GM18870 (cell line): ENCODE measurements at regions not wholly inside any gene's neighbourhood (a gene's known extent, or its start where the extent isn't known, plus 50 kb on each side); places are given as distances from the start of the nearest gene placed in this dataset.
A peak's percentile ranks its signal among the peaks of the same experiment; 100 is the strongest.

Experiments
- ATAC-seq: cut with Tn5 transposase; IDR thresholded peaks from one replicate; pipeline ENCODE4 v1.9.1; 2021; ENCODE audit warnings: moderate library complexity; ENCODE audit not compliant: unreplicated experiment

DNA sequence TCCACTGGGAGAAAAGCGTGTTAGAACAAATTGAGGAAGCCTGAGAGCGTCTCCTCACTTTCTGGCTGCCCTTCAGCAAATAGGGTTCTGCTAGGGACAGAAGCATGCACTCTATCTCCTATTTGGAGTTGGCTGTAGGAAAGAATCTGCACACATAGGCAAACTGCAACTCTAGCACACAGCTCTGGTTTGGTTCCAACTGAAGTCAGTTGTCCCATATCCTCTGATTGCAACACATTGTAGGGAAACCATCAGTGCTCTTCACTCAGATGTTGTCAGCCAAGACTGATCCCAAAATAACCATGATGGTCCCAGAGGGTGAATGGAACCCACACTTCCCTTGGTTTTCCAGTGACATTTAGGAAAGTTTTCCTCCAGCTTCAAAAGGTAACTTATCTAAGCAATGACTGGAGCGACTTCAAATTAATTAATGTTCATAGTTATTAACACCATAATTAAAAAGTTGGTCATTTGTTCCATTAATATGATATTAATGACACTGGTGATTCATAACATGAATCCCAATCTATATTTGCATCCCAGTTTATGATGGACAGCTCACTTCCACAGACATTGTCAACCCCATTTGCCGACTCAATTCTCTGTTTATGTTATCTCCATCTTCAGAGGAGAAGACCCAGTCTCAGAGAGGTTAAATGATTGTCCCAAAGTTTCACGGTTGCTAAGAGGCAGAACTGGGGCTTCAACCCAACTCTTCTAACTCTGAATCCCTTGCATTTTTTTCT, 136.7 kb upstream of the ZNF462 start:
- ATAC-seq, result no peak

- no peak for ATAC-seq
These were observed 135.0 kb upstream of the ZNF462 start for GRCh38 chr9:106727969-106728368.

- ATAC-seq, result no peak
These were observed 134.1 kb upstream of the ZNF462 start for GRCh38 chr9:106728860-106729259.

- ATAC-seq, result no peak
These were observed 131.1 kb upstream of the ZNF462 start for GRCh38 chr9:106731910-106732309.

- ATAC-seq, result no peak
These were observed 129.1 kb upstream of the ZNF462 start for GRCh38 chr9:106733828-106734380.

GRCh38 chr9:106737516-106737915, 125.5 kb upstream of the ZNF462 start:
- no peak for ATAC-seq

GRCh38 chr9:106738109-106738508, 124.9 kb upstream of the ZNF462 start:
- no peak for ATAC-seq

- ATAC-seq, result no peak
These were observed 117.5 kb upstream of the ZNF462 start for GRCh38 chr9:106745457-106745856.

DNA sequence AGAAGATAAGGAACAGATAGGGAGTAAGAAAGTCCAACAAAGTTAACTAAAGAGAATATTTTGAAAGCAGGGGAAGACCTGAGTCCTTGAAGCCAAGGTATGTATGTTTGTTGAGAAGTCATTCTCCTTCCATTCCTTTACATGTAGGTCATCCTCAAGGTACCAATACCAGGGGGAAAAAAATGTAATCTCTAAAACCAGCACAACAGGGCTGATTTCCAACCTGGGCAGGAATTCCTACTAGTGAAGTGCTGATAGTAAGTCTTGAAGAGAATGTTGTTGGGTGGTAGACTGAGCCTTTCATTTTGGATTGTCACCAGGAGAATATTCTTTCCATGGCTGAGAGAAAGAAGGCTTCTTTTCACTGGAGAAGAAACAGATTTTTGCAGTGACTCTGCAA, 117.1 kb upstream of the ZNF462 start:
- no peak for ATAC-seq

GRCh38 chr9:106751681-106752080, 111.3 kb upstream of the ZNF462 start:
- ATAC-seq, result no peak

- peak; percentile 3 for ATAC-seq
These were observed 110.4 kb upstream of the ZNF462 start for GRCh38 chr9:106752581-106752980.

GRCh38 chr9:106753155-106753671, 109.8 kb upstream of the ZNF462 start:
- peak; percentile 93 for ATAC-seq

- no peak for ATAC-seq
These were observed 107.2 kb upstream of the ZNF462 start for GRCh38 chr9:106755736-106756135.

DNA sequence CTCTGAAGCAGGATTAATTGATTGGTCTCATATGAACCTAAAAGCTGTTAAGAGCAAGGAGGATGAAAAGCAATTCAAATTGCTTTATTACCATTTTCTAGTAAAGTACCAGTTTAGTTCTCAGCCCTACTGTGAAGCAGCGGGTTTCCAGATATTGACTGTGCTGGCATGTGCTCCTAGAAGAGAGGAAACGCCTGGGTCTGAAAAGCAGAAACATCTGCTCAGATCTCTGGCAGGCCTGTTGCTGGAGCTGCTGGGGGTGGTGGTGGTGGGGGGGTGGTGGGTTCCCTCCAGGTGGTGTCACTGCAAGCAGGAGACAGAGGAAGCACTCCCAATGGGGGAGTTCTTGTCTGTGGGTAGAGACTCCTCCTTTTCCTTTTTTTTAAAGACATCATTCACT, 105.5 kb upstream of the ZNF462 start:
- ATAC-seq, result no peak

DNA sequence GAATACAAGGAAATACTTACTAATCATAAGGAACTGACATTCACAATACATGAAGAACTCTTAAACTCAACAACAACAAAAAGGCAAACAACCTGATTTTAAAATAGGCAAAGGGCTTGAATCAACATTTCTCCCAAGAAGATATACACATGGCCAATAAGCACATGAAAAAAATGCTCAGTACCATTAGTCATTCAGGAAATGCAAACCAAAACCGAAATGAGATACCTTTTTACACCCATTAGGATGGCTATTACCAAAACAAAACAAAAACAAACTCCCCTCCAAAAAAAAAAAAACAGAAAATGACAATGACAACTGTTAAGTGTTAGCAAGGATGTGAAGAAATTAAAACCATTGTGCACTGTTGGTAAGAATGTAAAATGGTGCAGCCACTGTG, 104.1 kb upstream of the ZNF462 start:
- peak; percentile 98 for ATAC-seq

- no peak for ATAC-seq
These were observed 101.5 kb upstream of the ZNF462 start for GRCh38 chr9:106761493-106761892.

DNA sequence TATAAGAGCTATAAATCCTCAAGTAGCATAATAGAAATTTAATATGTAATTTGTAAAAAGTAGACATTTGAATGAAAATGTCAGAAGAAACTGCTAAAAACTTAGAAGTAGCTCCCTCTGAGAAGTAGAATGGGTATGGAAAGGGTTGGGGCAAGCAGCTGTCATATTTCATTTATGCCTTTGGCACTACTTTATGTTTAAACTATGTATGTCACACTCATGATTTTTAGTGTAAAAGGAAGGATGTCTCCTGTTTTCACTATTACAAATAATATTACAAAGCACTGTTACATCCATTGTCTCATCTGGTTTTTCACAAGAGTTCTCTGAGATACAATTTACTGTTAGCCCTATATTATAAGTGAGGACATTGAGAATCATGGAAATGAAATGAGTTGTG, 96.3 kb upstream of the ZNF462 start:
- ATAC-seq, result no peak

- ATAC-seq, result no peak
These were observed 93.6 kb upstream of the ZNF462 start for GRCh38 chr9:106769331-106769730.

- ATAC-seq, result no peak
These were observed 91.4 kb upstream of the ZNF462 start for GRCh38 chr9:106771608-106772007.

DNA sequence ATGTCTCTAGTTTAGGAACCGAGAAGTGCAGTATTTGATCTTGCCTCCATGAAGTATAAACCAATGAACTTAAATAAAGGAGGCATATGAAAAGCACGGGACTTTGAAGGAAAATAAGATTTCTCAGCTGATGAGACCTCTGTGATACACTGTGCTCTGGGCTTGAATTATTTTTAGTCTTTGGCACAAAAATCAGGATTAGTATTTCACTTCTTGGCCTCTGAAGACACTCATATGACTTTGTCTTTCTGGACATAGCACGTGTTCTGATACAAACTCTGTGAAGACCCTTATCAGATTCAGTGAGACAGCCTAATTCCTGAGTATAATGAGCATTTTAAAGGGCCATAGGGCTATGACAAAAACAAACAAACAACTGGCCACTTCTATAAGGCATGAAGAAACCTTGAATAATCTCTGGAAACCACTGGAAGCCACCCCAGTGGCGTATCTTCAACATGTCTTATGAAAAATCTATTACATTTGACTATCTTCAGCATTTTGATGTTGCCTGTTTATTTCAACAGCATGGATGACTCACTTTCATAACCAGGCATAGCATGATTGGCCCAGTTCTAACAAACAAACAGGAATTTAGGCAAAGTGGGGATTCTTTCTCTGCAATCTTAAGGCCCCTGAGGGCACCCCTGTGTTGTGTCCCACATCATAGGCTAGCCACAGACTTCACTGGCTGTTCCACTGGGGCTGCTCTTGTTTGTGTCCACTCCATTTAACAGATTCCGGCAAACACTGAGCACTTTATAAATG, 90.3 kb upstream of the ZNF462 start:
- no peak for ATAC-seq

DNA sequence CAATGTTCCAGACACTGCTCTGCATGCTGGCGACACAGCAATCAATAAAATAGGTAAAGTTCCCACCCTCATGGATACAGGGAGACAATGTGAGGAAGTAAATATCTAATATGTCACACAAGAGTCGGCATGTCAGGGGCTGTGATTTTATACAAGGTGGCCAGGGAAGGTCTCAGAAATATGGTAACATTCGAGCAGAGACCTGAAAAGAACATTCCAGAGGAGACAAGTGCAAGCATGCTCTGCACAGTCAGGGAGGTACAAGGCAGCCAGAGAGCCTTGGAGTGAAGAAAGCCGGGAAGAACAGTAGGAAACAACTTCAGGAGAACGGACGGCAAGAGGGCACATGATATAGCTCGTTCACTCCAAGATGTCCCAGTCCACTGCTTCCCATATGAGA, 89.2 kb upstream of the ZNF462 start:
- no peak for ATAC-seq

DNA sequence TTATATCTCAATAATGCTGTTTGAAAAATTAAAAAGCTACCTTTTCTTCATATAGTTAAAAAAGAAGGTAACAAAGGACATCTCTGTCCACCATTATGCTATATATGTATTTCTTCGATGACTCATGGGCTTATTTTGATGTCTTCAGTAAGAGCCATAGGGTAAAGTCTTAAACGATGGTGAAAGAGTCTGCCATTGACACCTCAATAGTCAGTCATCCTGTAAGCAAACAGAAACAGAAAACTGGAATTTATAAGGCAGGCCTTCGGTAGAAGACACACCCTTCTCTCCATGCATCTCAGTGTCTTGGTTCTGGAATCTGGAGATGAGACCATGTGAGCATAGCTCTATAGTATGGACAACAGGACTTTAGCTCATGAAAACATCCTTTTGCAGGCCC, 87.0 kb upstream of the ZNF462 start:
- no peak for ATAC-seq
